ENCODE measurements at regions not wholly inside any gene's neighbourhood (a gene's known extent, or its start where the extent isn't known, plus 50 kb on each side); places are given as distances from the start of the nearest gene placed in this dataset.
A peak's percentile ranks its signal among the peaks of the same experiment; 100 is the strongest.
"Not testable (repeated sequence)": the region's sequence is repeated elsewhere in the genome, so short reads cannot be mapped to it uniquely, and the experiment has no call there.

DNA sequence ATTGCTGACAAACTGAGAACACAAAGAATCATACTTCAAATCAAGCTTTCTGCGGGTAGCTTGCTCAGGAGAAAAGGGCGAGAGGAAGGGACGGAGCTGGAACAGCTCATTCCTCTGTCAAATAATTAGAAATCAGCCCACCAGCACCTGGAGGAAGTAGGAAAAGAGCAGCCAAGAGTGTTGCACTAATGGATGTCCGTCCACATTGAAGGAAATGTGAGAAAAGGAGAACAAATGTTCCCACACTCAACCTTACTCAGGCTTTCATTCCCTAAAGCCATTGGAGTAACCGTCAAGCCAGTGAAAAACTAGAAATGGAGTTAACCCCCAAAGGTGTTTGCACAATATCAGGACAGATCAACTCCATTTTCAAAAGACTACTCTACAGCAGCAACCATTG, 233.0 kb upstream of the PRKD1 start:
- no peak for DNase-seq

DNA sequence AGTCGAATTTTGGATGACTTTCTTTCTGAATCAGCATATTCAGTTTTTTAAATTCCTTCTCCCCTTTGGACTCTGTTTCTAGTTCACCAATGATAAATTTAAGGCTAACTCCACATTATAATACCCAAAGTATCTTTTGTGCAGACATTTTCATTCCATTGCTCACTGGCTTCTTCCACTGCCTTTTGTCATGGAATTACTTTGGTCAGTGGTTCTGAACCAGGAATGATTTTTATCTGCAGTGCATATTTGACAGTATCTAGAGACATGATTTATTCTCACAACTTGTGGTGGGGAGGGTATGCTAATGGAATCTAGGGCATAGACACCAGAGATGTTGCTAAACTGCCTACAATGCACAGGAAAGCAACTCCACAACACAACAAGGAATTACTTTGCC, 234.4 kb upstream of the PRKD1 start:
- peak; percentile 31 for DNase-seq

DNA sequence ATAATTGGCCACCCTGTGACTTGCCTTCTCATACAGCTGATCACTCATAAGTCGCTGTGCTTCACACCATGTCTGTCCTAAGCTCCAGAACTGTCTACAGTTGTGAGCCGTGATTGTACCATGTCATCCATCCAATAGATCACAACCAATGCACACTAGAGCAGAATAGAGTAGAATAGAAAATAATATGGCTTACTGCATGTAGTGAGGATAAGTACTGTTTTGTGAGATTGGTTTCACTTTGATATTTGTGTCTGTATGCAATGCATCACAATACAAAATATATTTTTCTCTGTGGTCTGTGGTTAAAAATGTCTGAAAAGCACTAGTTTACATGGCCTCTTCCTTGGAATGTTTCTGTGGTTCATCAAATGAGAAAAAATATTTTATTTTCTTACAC, 237.6 kb upstream of the PRKD1 start:
- no peak for DNase-seq

DNA sequence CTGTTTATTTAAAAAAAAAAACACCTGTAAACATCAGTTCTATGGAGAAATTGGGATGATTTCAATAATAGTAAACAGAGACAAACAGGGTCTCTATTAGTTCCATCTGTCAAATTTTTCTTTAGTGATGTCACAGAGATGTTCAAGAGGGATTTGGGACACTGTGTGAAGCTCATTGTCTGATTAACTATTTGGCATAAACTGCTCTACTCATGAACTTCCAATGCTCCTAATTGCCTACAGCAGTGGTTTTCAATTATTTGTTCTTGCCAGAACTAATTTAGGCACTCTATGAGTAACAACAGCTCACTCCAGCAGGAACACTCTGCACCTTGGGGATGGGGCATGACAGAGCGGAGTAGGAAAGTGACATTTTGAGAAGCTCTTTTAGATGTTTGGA, 250.1 kb upstream of the PRKD1 start:
- no peak for DNase-seq

DNA sequence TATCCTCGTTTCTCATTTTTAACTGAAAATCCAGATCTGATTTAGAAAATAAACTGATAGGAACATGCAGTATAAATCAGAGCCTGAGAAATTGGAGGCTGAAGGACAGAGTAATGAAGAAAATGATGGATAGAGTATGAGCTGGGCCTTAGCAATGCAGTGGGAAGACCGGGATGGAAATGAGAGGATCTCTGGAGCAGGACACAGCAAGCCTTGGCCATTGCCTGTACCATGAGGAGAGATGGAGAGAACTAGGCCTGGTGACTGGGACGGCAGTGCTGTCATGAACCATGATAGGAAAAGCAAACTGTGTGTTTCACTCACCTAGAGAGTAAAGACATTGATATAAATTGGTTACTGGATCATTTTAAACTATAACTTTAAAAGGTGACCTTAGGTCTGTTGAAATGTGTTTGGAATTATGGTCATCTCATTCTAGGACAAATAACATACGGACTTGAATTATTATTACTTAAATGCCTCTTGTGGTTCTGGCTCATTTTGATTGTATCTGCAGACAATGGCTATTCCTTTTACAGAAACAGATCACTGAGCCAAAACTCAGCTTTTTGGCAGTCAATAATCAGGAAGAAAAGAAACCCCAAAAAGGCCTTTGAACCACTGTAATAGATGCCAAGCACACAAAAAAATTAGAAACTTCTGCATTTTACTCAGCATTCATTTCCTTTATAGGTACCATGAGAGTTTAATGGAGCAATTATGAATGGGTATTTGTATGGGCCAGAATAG, 251.9 kb upstream of the PRKD1 start:
- peak; percentile 48 for DNase-seq

DNA sequence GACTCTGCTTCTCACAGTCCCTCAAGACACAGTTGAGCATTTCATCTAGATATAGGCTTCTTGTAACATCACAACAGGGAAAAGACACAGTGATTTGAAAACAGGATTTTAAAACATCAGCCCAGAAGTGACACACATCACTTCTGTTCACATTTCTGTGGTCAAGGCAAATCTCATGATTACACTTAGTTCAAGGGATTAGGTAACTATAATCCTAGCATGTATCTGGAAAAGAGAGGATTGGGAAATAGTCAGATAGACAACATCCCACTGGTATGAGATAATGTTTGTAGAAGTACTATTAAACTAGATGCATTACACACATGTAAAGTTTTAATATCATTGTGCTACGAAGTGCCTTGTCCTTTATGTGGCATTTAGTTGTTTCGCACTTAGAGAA, 252.6 kb upstream of the PRKD1 start:
- DNase-seq: peak; percentile 56

DNA sequence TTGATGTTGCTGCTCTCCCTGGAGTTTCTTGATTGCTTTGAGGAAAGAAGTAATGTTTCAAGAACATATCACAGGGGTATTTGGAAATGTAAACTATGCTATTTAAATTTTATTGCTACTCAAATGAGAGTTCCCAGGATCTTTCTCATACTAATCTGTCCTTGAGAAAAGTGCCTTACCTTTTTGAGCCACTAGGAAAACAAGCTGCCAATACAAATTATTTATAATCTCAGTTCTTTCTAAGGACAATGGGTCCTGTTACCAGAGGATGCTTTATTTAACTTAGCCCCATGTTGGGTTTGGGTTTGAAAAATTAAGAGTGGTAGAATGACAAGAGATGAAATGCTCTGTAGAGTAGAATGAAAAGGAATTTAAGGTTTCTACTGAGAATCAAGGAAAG, 258.2 kb upstream of the PRKD1 start:
- no peak for DNase-seq

DNA sequence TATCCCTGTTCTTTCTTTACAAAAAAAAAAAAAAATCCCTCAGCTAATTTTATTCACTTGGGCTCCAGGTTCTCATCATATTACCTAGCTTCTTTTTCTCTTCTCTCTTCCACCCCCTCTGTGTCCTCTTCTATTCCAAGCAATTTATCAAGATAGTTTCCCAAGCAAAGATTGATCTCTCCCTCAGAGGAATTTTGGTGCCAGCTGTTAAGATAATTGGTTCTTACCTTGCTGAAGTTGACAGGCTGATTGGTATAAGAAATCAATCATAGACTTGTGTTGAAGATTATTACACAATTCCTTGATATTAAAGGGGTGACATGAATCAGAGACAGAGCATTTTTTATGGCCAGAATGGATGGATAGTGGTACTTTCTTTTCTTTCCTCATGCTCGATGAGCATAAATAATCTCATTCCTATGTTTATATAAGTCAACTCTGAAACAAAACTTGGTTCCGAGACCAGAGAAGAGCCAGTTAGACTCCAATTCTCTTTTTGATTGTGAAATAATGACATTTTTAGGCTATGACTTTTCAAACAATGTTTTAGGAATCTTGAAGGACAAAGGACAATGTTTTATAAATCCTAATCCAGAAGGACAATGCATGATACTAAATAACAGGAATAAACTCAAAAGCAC, 264.1 kb upstream of the PRKD1 start:
- DNase-seq: no peak

DNA sequence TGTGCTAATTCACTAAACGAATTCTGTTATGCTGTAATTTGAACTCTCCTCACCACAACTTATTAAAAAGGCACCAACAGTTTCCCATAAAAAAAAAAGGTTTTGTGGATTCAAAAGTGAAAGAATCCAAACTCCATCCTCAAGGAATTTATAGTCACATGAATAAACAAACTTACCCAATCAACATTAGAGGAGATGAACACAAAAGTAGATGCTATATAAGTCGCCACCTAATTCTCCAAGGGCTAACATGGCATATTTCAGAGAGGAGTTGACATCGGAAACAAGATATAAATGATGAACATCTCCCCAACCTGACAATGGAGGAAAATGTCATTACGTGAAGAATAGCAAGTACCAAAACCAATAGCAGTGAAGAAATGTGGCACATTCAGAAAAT, 265.5 kb upstream of the PRKD1 start:
- DNase-seq: no peak

DNA sequence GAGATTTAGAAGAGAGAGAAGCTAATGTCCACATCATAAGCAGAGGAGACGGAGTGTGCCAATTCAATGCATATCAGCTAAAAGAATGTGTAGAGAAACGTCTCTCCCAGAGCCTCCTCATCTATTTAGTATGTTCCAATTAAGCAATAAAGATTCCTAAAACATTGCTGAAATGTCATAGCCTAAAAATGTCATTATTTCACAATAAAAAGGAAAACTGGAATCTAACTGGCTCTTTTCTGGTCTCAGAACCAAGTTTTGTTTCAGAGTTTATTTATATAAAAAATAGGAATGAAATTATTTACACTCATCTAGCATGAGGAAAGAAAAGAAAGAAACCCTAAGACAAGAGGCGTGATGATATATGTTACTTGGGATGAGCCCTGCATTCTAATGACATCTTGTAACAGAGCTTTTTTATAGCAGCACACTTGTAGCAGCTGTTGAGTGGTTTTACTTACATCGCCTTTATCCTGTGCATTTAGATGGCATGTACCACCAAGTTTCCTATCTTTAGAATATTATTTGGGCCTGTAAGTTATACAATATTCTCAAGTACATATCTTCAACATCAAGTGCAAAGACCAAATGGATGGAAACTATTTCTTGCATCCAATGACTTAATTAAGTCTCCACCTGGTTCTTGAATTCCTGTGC, 266.3 kb upstream of the PRKD1 start:
- peak; percentile 97 for DNase-seq

DNA sequence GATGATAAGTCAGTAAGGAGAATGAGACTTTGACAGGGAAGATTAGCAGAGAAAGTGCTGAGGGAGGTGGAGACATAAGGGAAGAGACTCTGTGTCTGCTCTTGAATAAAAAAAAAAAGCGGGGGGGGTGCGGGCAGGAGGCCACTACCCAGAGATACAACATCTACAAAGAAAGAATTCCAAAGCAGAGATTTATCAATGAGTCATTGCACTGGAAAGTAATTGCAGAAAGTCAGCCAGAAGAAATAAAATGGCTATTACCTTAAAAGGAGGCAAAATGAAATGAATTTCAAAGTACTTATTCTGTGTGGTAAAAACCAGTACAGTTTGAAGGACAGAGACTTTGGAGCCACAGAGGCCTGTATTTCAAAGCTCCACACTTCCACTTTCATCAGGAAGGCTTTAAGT, 267.1 kb upstream of the PRKD1 start:
- peak; percentile 96 for DNase-seq

DNA sequence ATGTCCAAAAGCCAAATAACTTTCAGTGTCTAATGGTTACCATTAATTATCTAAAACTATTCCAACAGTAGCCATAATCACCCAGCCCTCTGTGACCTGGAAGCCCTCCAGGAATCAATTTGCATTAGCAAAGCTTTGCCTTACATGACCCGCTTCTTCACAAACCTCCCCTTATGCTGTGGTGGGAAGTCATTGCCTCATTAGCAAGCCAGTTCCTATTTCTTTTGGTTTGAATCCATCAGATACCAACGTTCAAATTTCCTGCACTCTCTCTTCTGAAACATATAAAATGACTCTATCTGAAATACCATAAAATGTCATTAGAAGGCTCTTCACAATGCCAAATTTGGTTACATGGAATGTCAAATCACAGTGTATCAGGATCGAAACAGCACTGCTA, 268.3 kb upstream of the PRKD1 start:
- peak; percentile 90 for DNase-seq

DNA sequence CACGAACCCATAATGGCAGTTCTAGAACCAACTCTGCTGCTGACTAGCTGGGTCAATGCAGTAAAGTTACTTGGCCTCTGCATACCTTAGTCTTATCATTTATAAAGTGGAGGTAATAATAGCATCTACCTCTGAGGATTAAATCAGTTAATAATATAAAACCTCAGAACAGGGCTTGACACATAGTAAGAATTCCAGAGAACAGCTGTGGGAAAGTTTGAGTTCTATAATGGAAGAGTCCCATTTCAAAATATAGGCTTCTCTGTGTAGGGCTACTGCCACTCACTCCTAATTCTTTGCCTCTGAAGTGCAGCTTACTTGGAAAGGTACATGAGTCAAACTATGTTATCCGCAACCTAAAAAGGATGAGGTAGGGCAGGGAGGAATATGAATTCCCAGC, 269.2 kb upstream of the PRKD1 start:
- no peak for DNase-seq

DNA sequence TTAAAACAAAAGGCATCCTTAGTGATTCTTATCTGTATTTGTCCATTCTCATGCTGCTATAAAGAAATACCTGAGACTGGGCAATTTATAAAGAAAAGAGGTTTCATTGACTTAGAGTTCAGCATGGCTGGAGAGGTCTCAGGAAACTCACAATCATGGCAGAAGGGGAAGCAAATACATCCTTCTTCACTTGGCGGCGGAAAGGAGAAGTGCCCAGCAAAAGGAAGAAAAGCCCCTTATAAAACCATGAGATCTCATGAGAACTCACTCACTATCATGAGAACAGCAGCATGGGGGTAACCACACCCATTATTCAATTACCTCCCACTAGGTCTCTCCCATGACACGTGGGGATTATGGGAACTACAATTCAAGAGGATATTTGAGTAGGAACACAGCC, 271.1 kb upstream of the PRKD1 start:
- DNase-seq: not testable (repeated sequence)

DNA sequence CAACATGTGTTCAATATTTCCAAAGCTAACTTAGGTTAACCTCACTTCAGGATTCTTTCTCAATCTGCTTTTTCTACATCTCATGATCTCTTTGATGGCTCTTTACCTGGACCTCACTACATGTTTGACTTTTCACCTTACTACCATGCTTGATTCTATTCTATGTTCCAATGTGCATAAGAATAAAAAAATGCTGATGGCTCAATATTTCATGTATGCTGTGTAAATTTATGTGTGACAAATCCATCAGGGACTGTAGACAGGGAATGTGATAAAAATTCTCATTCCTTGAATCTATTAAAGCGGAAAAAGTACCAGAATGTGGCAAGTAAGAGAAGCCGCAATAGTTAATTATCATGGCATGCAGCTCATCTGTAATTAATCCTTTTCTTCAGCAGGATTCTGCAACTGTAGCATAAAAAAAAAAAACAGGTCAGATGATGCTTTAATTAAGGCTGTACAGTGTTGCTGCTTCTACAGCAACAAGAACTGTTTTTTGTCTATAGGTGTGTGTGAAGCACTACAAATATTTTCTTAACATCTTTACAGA, 276.9 kb upstream of the PRKD1 start:
- DNase-seq: no peak

DNA sequence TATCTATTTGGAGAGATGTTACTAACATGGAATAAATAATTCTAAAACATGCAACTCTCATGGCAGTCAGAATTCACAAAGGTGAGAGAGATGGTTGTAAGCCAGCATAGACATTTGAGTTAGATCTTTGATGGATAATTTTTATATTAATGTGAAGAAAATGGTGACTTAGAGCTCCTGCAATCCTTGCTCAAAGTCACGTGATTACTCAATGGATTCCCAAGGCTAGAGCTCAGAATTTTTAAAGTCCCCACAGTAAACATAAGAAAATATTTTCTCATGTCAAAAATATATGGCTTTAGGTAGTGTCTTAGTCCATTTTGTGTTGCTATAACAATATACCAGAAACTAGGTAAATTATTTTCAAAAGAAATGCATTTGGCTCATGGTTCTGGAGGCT, 281.5 kb upstream of the PRKD1 start:
- DNase-seq: no peak

DNA sequence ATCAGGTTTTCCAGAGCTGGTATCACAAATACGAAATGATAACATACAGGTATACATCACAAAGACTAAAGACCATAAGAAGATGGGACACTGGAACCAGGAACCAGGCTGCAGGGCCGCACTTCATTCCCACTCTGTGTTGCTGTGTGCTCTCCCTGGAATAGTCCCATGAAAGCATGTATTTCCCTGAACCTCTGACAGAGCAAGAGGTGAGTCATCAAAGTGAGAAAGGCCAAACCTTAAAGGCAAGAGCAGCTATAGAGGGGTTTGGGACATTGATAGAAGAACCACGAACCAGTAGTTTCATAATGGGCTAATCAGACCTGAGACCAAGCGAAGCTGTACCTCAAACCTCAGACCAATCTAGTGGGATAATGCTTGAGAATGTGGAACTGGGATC, 283.0 kb upstream of the PRKD1 start:
- peak; percentile 66 for DNase-seq

DNA sequence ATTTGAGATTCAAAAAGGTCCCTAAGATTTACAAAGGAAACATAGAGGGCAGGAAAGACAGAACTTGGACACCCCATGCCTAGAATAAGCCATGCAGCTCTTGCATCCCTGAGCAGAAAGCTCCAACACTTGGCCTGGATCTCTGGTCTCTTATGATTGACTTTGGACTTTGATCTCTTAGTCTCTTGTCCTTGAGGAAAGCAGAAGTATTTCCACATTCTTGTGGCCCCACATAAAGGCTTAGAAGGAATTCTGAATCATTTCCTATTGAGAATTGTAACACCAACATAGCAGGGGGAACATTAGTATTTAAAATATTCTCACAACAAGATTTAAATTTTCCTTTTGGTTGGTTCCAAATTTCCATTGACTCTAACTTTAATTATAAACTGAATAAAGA, 283.7 kb upstream of the PRKD1 start:
- DNase-seq: peak; percentile 75

DNA sequence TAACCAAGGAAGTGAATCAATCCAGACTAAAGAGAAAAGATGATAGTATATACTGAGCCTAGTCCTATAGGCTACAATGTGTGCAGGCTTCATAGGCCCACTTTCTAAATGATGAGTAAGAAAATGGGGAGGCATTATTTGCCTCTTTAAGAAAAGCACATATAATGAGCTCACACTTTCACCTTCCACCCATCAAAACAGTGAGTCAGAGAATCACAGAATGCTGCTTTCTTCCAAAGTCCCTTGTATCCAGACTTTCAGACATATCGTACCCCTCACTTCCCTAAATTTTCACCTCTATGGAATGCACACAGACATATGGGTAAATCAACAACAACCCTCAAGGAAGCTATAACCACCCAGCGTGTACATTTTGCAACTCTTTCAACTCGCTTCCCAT, 286.4 kb upstream of the PRKD1 start:
- DNase-seq: peak; percentile 65

DNA sequence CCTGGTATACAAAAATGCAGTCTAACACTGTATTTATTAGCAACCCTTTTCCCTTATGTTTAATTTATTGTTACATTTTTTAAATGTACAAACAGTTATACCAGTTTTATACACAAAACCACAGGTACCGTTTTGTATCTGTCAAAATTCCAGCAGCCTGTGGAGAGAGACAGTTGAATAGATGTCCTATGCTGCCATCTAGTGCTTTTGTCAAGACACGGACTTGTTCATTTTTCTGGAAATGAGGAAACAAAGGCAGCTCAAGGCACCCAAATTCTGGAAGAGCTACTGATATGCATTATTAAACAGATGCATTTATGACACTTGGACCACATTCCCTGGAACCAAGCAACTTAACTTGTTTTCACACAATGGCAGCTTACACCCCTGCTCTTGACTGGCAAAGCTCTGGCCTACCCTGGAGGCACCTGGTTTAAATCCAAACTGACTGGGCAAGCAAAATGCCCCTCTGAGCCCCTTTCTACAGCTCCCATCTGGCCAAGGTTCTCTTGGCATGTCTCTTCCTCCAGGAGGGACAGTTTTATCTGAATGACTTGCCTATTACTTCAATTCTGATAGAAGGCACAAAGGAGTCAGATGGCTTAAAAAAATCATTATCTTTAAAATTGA, 286.9 kb upstream of the PRKD1 start:
- peak; percentile 80 for DNase-seq

DNA sequence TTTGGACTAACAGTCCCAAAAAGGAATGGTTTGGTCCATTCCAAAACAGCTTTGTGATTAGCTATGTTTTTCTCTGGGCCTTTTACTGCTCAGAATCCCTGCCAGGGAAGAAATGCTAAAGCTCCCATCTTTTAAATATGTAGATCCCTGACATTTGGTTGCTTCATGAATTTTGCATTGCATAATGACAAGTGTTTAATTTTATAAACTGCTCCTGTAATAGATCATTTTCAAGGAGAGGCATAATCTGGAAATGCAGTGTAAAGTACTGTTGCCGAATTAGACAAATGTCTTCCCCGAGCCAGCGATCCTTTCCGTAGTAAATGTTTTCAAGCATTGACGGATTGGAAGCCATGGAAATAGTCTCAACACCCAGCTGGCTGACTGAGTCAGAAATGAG, 291.3 kb upstream of the PRKD1 start:
- DNase-seq: no peak

DNA sequence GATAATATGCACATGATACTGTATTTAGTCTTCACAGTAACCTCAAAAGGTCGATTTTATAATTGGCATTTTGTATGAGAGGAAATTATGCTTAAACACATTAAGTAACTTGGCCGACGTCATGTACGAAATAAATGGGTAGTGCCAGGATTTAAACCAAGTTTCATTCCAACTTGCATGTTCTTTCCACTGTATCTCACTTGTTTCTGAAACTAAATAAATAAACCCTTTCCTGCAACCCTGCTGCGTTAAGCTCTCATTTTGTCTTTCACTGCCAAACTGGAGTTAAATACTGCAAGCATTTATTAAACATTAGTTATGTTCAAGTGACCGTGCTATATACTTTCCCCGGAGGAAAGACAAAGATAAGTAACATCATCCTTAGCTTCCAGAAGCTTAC, 293.9 kb upstream of the PRKD1 start:
- no peak for DNase-seq

DNA sequence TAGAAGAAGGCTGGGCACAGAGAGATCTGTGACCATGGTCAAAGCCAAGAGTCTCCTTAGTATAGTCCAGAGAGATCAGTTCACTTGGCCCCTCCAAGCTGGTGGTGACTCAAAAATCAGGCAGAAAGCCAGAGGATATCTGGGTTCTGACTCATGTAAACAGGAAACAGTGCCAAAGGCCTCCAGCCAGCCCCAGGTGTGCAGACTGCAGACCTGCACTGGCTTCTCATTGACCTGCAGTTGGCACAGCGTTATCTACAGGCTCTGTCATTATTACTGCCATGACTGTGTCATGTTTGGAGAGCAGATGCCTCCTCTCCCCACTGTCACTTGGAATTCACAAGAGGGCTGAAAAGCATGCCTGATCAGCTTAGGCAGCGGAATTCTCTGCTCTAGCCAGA, 295.7 kb upstream of the PRKD1 start:
- DNase-seq: peak; percentile 80

DNA sequence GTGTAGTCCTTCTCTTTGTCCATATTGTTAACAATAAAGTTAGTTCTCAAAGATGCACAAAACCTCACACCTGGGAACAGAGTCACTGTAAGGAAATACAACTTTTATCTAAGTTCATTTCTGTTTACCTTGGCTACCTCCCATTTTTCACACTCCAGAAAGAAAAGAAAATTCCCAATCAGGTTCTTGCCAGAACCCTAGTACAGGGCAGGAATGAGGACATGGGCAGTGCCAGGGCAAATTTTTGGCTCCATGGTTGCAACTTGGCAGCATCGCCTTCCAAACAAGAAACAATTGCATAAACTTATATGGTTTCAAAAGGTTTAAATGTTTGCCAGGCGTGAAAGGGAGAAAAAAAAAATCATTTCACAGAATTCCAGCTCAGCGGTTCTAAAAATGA, 296.3 kb upstream of the PRKD1 start:
- DNase-seq: no peak

Measured in fibroblast of upper back skin (primary cell).